ENCODE measurements at regions not wholly inside any gene's neighbourhood (a gene's known extent, or its start where the extent isn't known, plus 50 kb on each side); places are given as distances from the start of the nearest gene placed in this dataset.

- DNase-seq (ENCODE audit: unreplicated experiment), result no peak
- no peaks in the 10 kb centered on the region for H3K27me3 Mint-ChIP-seq (ENCODE audit: insufficient read depth, unreplicated experiment)
- H3K9me3 Mint-ChIP-seq (ENCODE audit: unreplicated experiment), result no peaks in the 10 kb centered on the region
- no peaks in the 10 kb centered on the region for H3K36me3 Mint-ChIP-seq (ENCODE audit: insufficient read depth, unreplicated experiment)
- peaks cover 6% of the 10 kb centered on the region for H3K4me1 Mint-ChIP-seq (ENCODE audit: insufficient read depth, unreplicated experiment)
- no peak overlapping the region for H3K27ac Mint-ChIP-seq (ENCODE audit: low read depth, unreplicated experiment)
- no TSS peak for BruUV-seq (replicated peaks)
- ChIA-PET POLR2A (no interaction called here), CTCF (interaction anchor here (0.6 kb wide), 1 partner anchor 321 kb away, joined by 3 read pairs; no protein-coding TSS in a partner anchor)
- no peak overlapping the region for H3K4me3 Mint-ChIP-seq (ENCODE audit: unreplicated experiment)
- TF ChIP-seq CTCF (IDR thresholded peaks at IDR 0.05; ENCODE audit: unreplicated experiment), result no peak
- intact Hi-C loops (cut with micrococcal nuclease), result no loop called here
These were observed 232.7 kb downstream of the SOX9 start for GRCh38 chr17:72353502-72353901.

GRCh38 chr17:72354071-72354470, 233.3 kb downstream of the SOX9 start:
- Mint-ChIP-seq H3K4me3 (ENCODE audit: unreplicated experiment) (no peak overlapping the region), H3K4me1 (ENCODE audit: insufficient read depth, unreplicated experiment) (peaks cover 11% of the 10 kb centered on the region), H3K36me3 (ENCODE audit: insufficient read depth, unreplicated experiment) (no peaks in the 10 kb centered on the region), H3K27ac (ENCODE audit: low read depth, unreplicated experiment) (no peak overlapping the region), H3K9me3 (ENCODE audit: unreplicated experiment) (no peaks in the 10 kb centered on the region), H3K27me3 (ENCODE audit: insufficient read depth, unreplicated experiment) (no peaks in the 10 kb centered on the region)
- ChIA-PET CTCF (interaction anchor here (0.6 kb wide), 1 partner anchor 322 kb away, joined by 3 read pairs; no protein-coding TSS in a partner anchor), POLR2A (no interaction called here)
- TF ChIP-seq CTCF (IDR thresholded peaks at IDR 0.05; ENCODE audit: unreplicated experiment), result no peak
- DNase-seq (ENCODE audit: unreplicated experiment), result no peak
- intact Hi-C loops (cut with micrococcal nuclease), result no loop called here
- BruUV-seq (replicated peaks), result no TSS peak

GRCh38 chr17:72357764-72358365, 237.0 kb downstream of the SOX9 start:
- ChIA-PET POLR2A (interaction anchor here (0.6 to 1.2 kb wide), 3 partner anchors 8 to 18 kb away, joined by 3 to 5 read pairs (median 3); no protein-coding TSS in a partner anchor), CTCF (no interaction called here)
- no peak overlapping the region for H3K4me3 Mint-ChIP-seq (ENCODE audit: unreplicated experiment)
- peak overlapping the region; percentile 9 for H3K27ac Mint-ChIP-seq (ENCODE audit: low read depth, unreplicated experiment)
- H3K9me3 Mint-ChIP-seq (ENCODE audit: unreplicated experiment), result no peaks in the 10 kb centered on the region
- no peak for TF ChIP-seq CTCF (IDR thresholded peaks at IDR 0.05; ENCODE audit: unreplicated experiment)
- no peaks in the 10 kb centered on the region for H3K27me3 Mint-ChIP-seq (ENCODE audit: insufficient read depth, unreplicated experiment)
- intact Hi-C loops (cut with micrococcal nuclease), result no loop called here
- DNase-seq (ENCODE audit: unreplicated experiment), result no peak
- H3K4me1 Mint-ChIP-seq (ENCODE audit: insufficient read depth, unreplicated experiment), result peaks cover 30% of the 10 kb centered on the region
- H3K36me3 Mint-ChIP-seq (ENCODE audit: insufficient read depth, unreplicated experiment), result peaks cover 5% of the 10 kb centered on the region
- no TSS peak for BruUV-seq (replicated peaks)

- Mint-ChIP-seq H3K36me3 (ENCODE audit: insufficient read depth, unreplicated experiment) (peaks cover 5% of the 10 kb centered on the region), H3K4me1 (ENCODE audit: insufficient read depth, unreplicated experiment) (peaks cover 33% of the 10 kb centered on the region), H3K4me3 (ENCODE audit: unreplicated experiment) (no peak overlapping the region), H3K27me3 (ENCODE audit: insufficient read depth, unreplicated experiment) (no peaks in the 10 kb centered on the region), H3K9me3 (ENCODE audit: unreplicated experiment) (no peaks in the 10 kb centered on the region), H3K27ac (ENCODE audit: low read depth, unreplicated experiment) (peak overlapping the region; percentile 9)
- intact Hi-C loops (cut with micrococcal nuclease), result no loop called here
- POLR2A ChIA-PET, result interaction anchor here (0.6 to 1.2 kb wide), 4 partner anchors 8 to 18 kb away, joined by 3 to 5 read pairs (median 3); no protein-coding TSS in a partner anchor
- DNase-seq (ENCODE audit: unreplicated experiment), result peak; percentile 69
- CTCF ChIA-PET, result no interaction called here
- BruUV-seq (replicated peaks), result no TSS peak
- no peak for TF ChIP-seq CTCF (IDR thresholded peaks at IDR 0.05; ENCODE audit: unreplicated experiment)
These were observed 237.6 kb downstream of the SOX9 start for GRCh38 chr17:72358465-72358864.
